Smooth muscle cell (in vitro differentiated cells): ENCODE measurements at regions not wholly inside any gene's neighbourhood (a gene's known extent, or its start where the extent isn't known, plus 50 kb on each side); places are given as distances from the start of the nearest gene placed in this dataset.

ENCODE experiments used
- DNase-seq: peaks from one replicate; lab custom pipeline; 2025; ENCODE audit not compliant: unreplicated experiment; lab: John Stamatoyannopoulos, UW
- H2AFZ ChIP-seq: fragments of 200-600 bp; sonication (generic); 2 replicates; pipeline ENCODE4 v1.6.0; 2016; ENCODE audit warnings: antibody characterized with exemption, low read depth, mild to moderate bottlenecking
- H3F3A ChIP-seq: fragments of 200-600 bp; sonication (generic); 2 replicates; pipeline ENCODE4 v1.6.0; 2017; ENCODE audit warnings: antibody characterized with exemption, low read depth
- H3K27ac ChIP-seq: fragments of 200-600 bp; sonication (generic); 2 replicates; pipeline ENCODE4 v1.5.1; 2016; ENCODE audit warnings: low read depth, mild to moderate bottlenecking
- H3K27me3 ChIP-seq: fragments of 200-600 bp; sonication (generic); 2 replicates; pipeline ENCODE4 v1.6.1; 2016; ENCODE audit warnings: low read depth, mild to moderate bottlenecking
- H3K36me3 ChIP-seq: fragments of 200-600 bp; sonication (generic); 2 replicates; pipeline ENCODE4 v1.5.1; 2016; ENCODE audit warnings: low read depth
- H3K4me1 ChIP-seq: fragments of 200-600 bp; sonication (generic); 2 replicates; pipeline ENCODE4 v1.5.1; 2016; ENCODE audit warnings: low read depth
- H3K4me2 ChIP-seq: fragments of 200-600 bp; sonication (generic); 2 replicates; pipeline ENCODE4 v1.6.0; 2016; ENCODE audit warnings: mild to moderate bottlenecking
- H3K4me3 ChIP-seq: fragments of 200-600 bp; sonication (generic); 2 replicates; pipeline ENCODE4 v1.5.1; 2016; ENCODE audit warnings: mild to moderate bottlenecking
- H3K79me2 ChIP-seq: fragments of 200-600 bp; sonication (generic); 2 replicates; pipeline ENCODE4 v1.6.0; 2016; ENCODE audit warnings: low read depth, mild to moderate bottlenecking
- H3K9ac ChIP-seq: fragments of 200-600 bp; sonication (generic); 2 replicates; pipeline ENCODE4 v1.6.0; 2016; ENCODE audit warnings: low read depth
- H3K9me3 ChIP-seq: fragments of 200-600 bp; sonication (generic); replicated peaks from 2 replicates; pipeline ENCODE4 v1.5.1; 2016; ENCODE audit warnings: low read depth
- H4K20me1 ChIP-seq: fragments of 200-600 bp; sonication (generic); 2 replicates; pipeline ENCODE4 v1.6.0; 2016; ENCODE audit warnings: low read depth
- WGBS: methylation state at CpG from one replicate; pipeline ENCODE4 v1.1.7; 2016; ENCODE audit warnings: low lambda C conversion rate; 5-methylcytosine and 5-hydroxymethylcytosine counted together
- TF ChIP-seq, protein P1 (sequence below): fragments of 200-600 bp; sonication (generic); IDR thresholded peaks from 2 replicates; pipeline ENCODE4 v1.5.1; 2017; ENCODE audit warnings: borderline replicate concordance, mild to moderate bottlenecking, antibody characterized with exemption; ENCODE audit not compliant: insufficient read depth, poor library complexity, severe bottlenecking

DNA sequence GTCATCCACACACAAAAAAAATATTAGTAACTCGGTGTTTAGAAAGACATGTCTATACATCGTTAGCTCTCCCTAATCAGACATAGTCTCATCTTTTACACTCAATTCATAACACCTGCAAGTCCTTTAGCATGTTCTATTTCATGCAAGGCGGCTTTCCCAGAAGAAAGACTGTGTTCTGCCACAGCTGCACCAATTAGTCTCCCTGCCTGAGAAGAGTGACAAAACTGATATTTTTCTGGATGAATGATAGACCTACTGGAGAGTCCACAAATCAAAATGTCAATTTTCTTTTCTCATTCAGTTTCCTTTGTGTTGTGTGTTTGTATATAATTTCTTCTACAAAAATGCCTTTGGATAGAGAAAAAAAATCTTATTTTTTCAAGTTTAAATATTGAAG is 435.8 kb upstream of the EPHA3 start:
- no peak overlapping the region for H3K9ac ChIP-seq
- H3K27ac ChIP-seq = no peak overlapping the region
- H2AFZ ChIP-seq = no peak overlapping the region
- DNase-seq = no peak
- peaks cover 4% of the 10 kb centered on the region for H3K27me3 ChIP-seq
- H3K4me3 ChIP-seq = no peak overlapping the region
- H3K9me3 ChIP-seq = no peaks in the 10 kb centered on the region
- no peaks in the 10 kb centered on the region for H3K79me2 ChIP-seq
- H4K20me1 ChIP-seq = no peaks in the 10 kb centered on the region
- 89% methylated on average over 3 of the region's 3 CpGs for WGBS
- H3K36me3 ChIP-seq = no peaks in the 10 kb centered on the region
- TF ChIP-seq, protein P1, sequence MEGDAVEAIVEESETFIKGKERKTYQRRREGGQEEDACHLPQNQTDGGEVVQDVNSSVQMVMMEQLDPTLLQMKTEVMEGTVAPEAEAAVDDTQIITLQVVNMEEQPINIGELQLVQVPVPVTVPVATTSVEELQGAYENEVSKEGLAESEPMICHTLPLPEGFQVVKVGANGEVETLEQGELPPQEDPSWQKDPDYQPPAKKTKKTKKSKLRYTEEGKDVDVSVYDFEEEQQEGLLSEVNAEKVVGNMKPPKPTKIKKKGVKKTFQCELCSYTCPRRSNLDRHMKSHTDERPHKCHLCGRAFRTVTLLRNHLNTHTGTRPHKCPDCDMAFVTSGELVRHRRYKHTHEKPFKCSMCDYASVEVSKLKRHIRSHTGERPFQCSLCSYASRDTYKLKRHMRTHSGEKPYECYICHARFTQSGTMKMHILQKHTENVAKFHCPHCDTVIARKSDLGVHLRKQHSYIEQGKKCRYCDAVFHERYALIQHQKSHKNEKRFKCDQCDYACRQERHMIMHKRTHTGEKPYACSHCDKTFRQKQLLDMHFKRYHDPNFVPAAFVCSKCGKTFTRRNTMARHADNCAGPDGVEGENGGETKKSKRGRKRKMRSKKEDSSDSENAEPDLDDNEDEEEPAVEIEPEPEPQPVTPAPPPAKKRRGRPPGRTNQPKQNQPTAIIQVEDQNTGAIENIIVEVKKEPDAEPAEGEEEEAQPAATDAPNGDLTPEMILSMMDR = no peak
- no peaks in the 10 kb centered on the region for H3K4me1 ChIP-seq
- no peaks in the 10 kb centered on the region for H3F3A ChIP-seq
- H3K4me2 ChIP-seq = no peak overlapping the region

GRCh38 chr3:88677298-88677697 is 430.1 kb upstream of the EPHA3 start:
- Histone ChIP-seq H3K4me3 (no peak overlapping the region), H3K27me3 (no peaks in the 10 kb centered on the region), H2AFZ (no peak overlapping the region), H3K9me3 (no peaks in the 10 kb centered on the region), H3F3A (no peaks in the 10 kb centered on the region), H3K79me2 (no peaks in the 10 kb centered on the region), H3K27ac (no peak overlapping the region), H3K4me1 (no peaks in the 10 kb centered on the region), H4K20me1 (no peaks in the 10 kb centered on the region), H3K36me3 (no peaks in the 10 kb centered on the region), H3K9ac (no peak overlapping the region), H3K4me2 (no peak overlapping the region)
- TF ChIP-seq, protein P1 = no peak
- DNase-seq = no peak
- 96% methylated on average over 1 of the region's 1 CpG for WGBS

DNA sequence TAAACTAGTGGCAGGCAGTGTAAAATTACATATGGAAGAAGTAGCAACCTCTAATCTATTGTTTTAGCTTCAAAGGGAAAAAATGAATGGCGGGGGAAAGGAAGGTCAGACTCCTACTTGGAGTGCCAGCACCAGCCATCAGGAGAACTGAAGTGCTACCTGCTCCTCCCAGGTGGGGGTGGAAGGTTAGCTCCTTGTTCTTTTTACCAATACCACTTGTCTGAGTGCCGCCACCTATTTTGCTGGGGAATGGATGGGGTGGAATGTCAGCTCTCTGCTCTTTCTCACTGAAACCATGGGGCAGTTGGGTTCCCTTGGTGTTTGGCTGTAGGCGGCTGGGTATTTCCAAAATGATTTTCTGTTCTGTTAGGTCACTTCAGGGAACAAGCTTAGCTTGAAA is 428.7 kb upstream of the EPHA3 start:
- WGBS = 90% methylated on average over 3 of the region's 3 CpGs
- TF ChIP-seq, protein P1 = no peak
- H3K9ac ChIP-seq = no peak overlapping the region

GRCh38 chr3:88690287-88690686 is 417.1 kb upstream of the EPHA3 start:
- Histone ChIP-seq H3K36me3 (no peaks in the 10 kb centered on the region), H3K9me3 (no peaks in the 10 kb centered on the region), H3K4me2 (no peak overlapping the region), H3K27me3 (no peaks in the 10 kb centered on the region), H3F3A (no peaks in the 10 kb centered on the region), H3K9ac (no peak overlapping the region), H2AFZ (no peak overlapping the region), H3K4me1 (no peaks in the 10 kb centered on the region), H3K4me3 (no peak overlapping the region), H4K20me1 (no peaks in the 10 kb centered on the region), H3K79me2 (no peaks in the 10 kb centered on the region), H3K27ac (no peak overlapping the region)
- 96% methylated on average over 3 of the region's 3 CpGs for WGBS
- no peak for DNase-seq
- TF ChIP-seq, protein P1 = no peak

More for the DNA sequence above, 428.7 kb upstream of the EPHA3 start:
- H3K27me3 ChIP-seq = no peaks in the 10 kb centered on the region
- no peak for DNase-seq
- H3K4me2 ChIP-seq = no peak overlapping the region
- H2AFZ ChIP-seq = no peak overlapping the region
- H3K27ac ChIP-seq = no peak overlapping the region
- no peaks in the 10 kb centered on the region for H3K4me1 ChIP-seq
- H3K9me3 ChIP-seq = no peaks in the 10 kb centered on the region
- no peaks in the 10 kb centered on the region for H3K36me3 ChIP-seq
- no peaks in the 10 kb centered on the region for H3F3A ChIP-seq
- H4K20me1 ChIP-seq = no peaks in the 10 kb centered on the region
- H3K79me2 ChIP-seq = no peaks in the 10 kb centered on the region
- no peak overlapping the region for H3K4me3 ChIP-seq
